Right forelimb (tissue), 1 donor: ENCODE measurements at regions not wholly inside any gene's neighbourhood (a gene's known extent, or its start where the extent isn't known, plus 50 kb on each side); places are given as distances from the start of the nearest gene placed in this dataset.

Source experiments
- DNase-seq: peaks from one replicate; pipeline ENCODE4 v3.0.0-alpha.2; 2018

GRCh38 chr4:106676173-106676921 is 307.8 kb upstream of the GIMD1 start:
- no peak for DNase-seq

GRCh38 chr4:106671716-106672115 is 303.1 kb upstream of the GIMD1 start:
- no peak for DNase-seq

GRCh38 chr4:106670976-106671375 is 302.4 kb upstream of the GIMD1 start:
- no peak for DNase-seq

- DNase-seq, result no peak
These were observed 290.8 kb upstream of the GIMD1 start for GRCh38 chr4:106659371-106659770.

- no peak for DNase-seq
These were observed 283.5 kb upstream of the GIMD1 start for GRCh38 chr4:106652095-106652494.

- no peak for DNase-seq
These were observed 282.1 kb upstream of the GIMD1 start for GRCh38 chr4:106650701-106651100.

- DNase-seq, result no peak
These were observed 278.9 kb upstream of the GIMD1 start for GRCh38 chr4:106647451-106647850.

GRCh38 chr4:106629268-106629625 is 260.7 kb upstream of the GIMD1 start:
- DNase-seq, result no peak

- DNase-seq, result no peak
These were observed 260.1 kb upstream of the GIMD1 start for GRCh38 chr4:106628586-106629267.

- DNase-seq, result no peak
These were observed 258.5 kb upstream of the GIMD1 start for GRCh38 chr4:106627051-106627450.

- DNase-seq, result no peak
These were observed 256.1 kb upstream of the GIMD1 start for GRCh38 chr4:106624671-106625070.

- DNase-seq, result no peak
These were observed 250.4 kb upstream of the GIMD1 start for GRCh38 chr4:106618956-106619355.

- no peak for DNase-seq
These were observed 247.4 kb upstream of the GIMD1 start for GRCh38 chr4:106615961-106616360.

GRCh38 chr4:106615410-106615945 is 246.9 kb upstream of the GIMD1 start:
- DNase-seq, result no peak

GRCh38 chr4:106614441-106614840 is 245.9 kb upstream of the GIMD1 start:
- DNase-seq, result no peak

GRCh38 chr4:106609917-106610316 is 241.3 kb upstream of the GIMD1 start:
- DNase-seq, result no peak

- no peak for DNase-seq
These were observed 239.0 kb upstream of the GIMD1 start for GRCh38 chr4:106607558-106607957.

GRCh38 chr4:106604319-106605051 is 235.9 kb upstream of the GIMD1 start:
- no peak for DNase-seq

GRCh38 chr4:106603471-106603870 is 234.9 kb upstream of the GIMD1 start:
- no peak for DNase-seq

- DNase-seq, result no peak
These were observed 234.1 kb upstream of the GIMD1 start for GRCh38 chr4:106602711-106603110.

GRCh38 chr4:106601519-106601918 is 232.9 kb upstream of the GIMD1 start:
- DNase-seq, result no peak

- no peak for DNase-seq
These were observed 227.3 kb upstream of the GIMD1 start for GRCh38 chr4:106595906-106596305.

- DNase-seq, result no peak
These were observed 225.8 kb upstream of the GIMD1 start for GRCh38 chr4:106594291-106594952.
